MCF 10A (cell line): ENCODE measurements at regions not wholly inside any gene's neighbourhood (a gene's known extent, or its start where the extent isn't known, plus 50 kb on each side); places are given as distances from the start of the nearest gene placed in this dataset.

Experiments used
- BruUV-seq: library from RNA; stranded (reverse); fragments of 400-500 nt; replicated peaks from 2 replicates; lab custom pipeline; 2021; lab: Mats Ljungman, UMichigan
- CTCF ChIA-PET: fragments of 300-600 bp; sonication (Branson Sonifier 250); formaldehyde crosslinking; extraction: SDS; loops from one replicate; lab custom pipeline; 2021; ENCODE audit warnings: antibody characterized with exemption, inconsistent platforms; lab: Yijun Ruan, JAX
- POLR2A ChIA-PET: fragments of 300-600, 350-650 bp; sonication (Branson Sonifier 250); formaldehyde crosslinking; extraction: SDS; loops from one replicate; lab custom pipeline; 2020; ENCODE audit warnings: antibody characterized with exemption, inconsistent platforms; lab: Yijun Ruan, JAX
- DNase-seq: peaks from one replicate; pipeline ENCODE4 v3.0.0-alpha.2; 2018; ENCODE audit not compliant: unreplicated experiment
- H3K27ac Mint-ChIP-seq: one replicate; pipeline ENCODE4 v1.8.0; 2022; ENCODE audit warnings: mild to moderate bottlenecking, low read depth, mixed read lengths; ENCODE audit not compliant: unreplicated experiment
- H3K27me3 Mint-ChIP-seq: one replicate; pipeline ENCODE4 v1.8.0; 2022; ENCODE audit warnings: mixed read lengths; ENCODE audit not compliant: insufficient read depth, unreplicated experiment
- H3K36me3 Mint-ChIP-seq: one replicate; pipeline ENCODE4 v1.8.0; 2022; ENCODE audit warnings: mild to moderate bottlenecking, moderate library complexity, mixed read lengths; ENCODE audit not compliant: insufficient read depth, unreplicated experiment
- H3K4me1 Mint-ChIP-seq: one replicate; pipeline ENCODE4 v1.8.0; 2022; ENCODE audit warnings: mixed read lengths; ENCODE audit not compliant: insufficient read depth, unreplicated experiment
- H3K4me3 Mint-ChIP-seq: one replicate; pipeline ENCODE4 v1.8.0; 2022; ENCODE audit warnings: mild to moderate bottlenecking, moderate library complexity, mixed read lengths; ENCODE audit not compliant: unreplicated experiment
- H3K9me3 Mint-ChIP-seq: one replicate; pipeline ENCODE4 v1.8.0; 2022; ENCODE audit warnings: mixed read lengths; ENCODE audit not compliant: unreplicated experiment
- intact Hi-C: fragments of 100-400 bp; cut with micrococcal nuclease; formaldehyde crosslinking; loops from 2 replicates; pipeline ENCODE4 v1.14.1; 2022
- TF ChIP-seq, protein P1 (sequence below): fragments of 200-600 bp; IDR thresholded peaks from one replicate; pipeline ENCODE4 v1.8.0; 2022; ENCODE audit warnings: antibody characterized with exemption, mild to moderate bottlenecking; ENCODE audit not compliant: unreplicated experiment

DNA sequence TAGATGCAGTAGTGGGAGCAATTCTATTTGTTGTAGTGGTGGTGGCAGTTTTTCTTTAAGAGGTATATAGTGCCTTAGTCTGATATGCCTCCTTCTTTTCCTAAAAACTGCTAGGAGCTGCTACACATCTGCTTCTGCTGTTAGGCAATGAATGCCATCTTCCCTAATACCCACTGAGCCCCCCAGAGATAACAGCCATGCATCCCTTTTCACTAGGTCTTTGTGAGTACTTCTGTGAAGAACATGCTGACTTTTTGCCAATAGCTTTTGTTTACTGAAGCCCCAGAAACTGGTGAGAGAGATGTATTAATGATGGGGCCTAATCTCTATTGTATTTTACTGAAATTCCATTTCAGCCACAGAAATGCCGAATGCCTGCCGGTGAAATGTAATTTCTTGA, 92.6 kb upstream of the CHL1 start:
- TF ChIP-seq, protein P1, sequence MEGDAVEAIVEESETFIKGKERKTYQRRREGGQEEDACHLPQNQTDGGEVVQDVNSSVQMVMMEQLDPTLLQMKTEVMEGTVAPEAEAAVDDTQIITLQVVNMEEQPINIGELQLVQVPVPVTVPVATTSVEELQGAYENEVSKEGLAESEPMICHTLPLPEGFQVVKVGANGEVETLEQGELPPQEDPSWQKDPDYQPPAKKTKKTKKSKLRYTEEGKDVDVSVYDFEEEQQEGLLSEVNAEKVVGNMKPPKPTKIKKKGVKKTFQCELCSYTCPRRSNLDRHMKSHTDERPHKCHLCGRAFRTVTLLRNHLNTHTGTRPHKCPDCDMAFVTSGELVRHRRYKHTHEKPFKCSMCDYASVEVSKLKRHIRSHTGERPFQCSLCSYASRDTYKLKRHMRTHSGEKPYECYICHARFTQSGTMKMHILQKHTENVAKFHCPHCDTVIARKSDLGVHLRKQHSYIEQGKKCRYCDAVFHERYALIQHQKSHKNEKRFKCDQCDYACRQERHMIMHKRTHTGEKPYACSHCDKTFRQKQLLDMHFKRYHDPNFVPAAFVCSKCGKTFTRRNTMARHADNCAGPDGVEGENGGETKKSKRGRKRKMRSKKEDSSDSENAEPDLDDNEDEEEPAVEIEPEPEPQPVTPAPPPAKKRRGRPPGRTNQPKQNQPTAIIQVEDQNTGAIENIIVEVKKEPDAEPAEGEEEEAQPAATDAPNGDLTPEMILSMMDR = no peak
- ChIA-PET POLR2A (no interaction called here), CTCF (no interaction called here)
- Mint-ChIP-seq H3K4me3 (no peak overlapping the region), H3K27me3 (no peaks in the 10 kb centered on the region), H3K9me3 (no peaks in the 10 kb centered on the region), H3K27ac (no peak overlapping the region), H3K4me1 (no peaks in the 10 kb centered on the region), H3K36me3 (no peaks in the 10 kb centered on the region)
- no TSS peak for BruUV-seq
- intact Hi-C loops = no loop called here
- DNase-seq = no peak

DNA sequence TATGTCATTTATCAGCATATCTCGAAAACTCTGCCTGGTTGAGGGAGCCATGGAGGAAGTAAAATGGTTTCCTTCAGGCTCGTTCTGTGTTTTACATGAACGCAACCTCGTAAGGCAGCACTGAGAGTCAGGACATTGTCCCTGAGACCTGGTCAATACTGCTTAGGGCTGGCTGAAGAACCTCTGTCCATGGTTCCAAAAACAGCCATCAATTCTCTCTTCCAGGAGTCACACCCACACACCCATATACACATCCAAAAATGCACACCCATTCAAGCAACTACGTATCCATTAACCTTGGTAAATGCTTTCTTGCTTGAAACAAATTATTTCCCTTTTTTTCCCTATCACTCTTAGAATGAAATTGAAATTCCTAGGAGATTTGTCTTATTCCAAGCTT, 91.0 kb upstream of the CHL1 start:
- POLR2A ChIA-PET = no interaction called here
- CTCF ChIA-PET = no interaction called here
- H3K4me3 Mint-ChIP-seq = no peak overlapping the region
- no peaks in the 10 kb centered on the region for H3K36me3 Mint-ChIP-seq
- no peak for DNase-seq
- no peaks in the 10 kb centered on the region for H3K27me3 Mint-ChIP-seq
- H3K27ac Mint-ChIP-seq = no peak overlapping the region
- no peaks in the 10 kb centered on the region for H3K4me1 Mint-ChIP-seq
- H3K9me3 Mint-ChIP-seq = no peaks in the 10 kb centered on the region
- BruUV-seq = no TSS peak
- TF ChIP-seq, protein P1 = no peak
- intact Hi-C loops = no loop called here

DNA sequence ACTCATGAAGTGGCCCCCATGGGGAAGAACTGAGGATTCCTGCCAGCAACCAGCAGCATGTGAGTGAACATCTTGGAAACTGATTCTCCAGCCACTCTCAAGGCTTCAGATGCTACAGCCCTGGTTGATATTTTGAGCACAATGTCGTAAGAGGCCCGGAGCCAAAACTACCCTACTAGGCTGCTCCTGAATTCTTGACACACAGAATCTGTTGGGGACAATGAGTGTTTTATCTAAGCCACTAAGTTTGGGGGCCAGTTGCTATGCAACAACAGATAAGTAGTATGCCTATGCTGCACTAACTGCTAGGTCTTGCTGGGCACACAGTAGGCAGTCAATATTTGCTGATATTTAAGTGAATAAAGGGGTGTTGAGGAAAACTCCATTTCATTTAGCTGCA, 89.9 kb upstream of the CHL1 start:
- Mint-ChIP-seq H3K4me3 (no peak overlapping the region), H3K36me3 (no peaks in the 10 kb centered on the region), H3K4me1 (no peaks in the 10 kb centered on the region), H3K27me3 (no peaks in the 10 kb centered on the region), H3K9me3 (no peaks in the 10 kb centered on the region), H3K27ac (no peak overlapping the region)
- TF ChIP-seq, protein P1 = no peak
- BruUV-seq = no TSS peak
- ChIA-PET CTCF (no interaction called here), POLR2A (no interaction called here)
- intact Hi-C loops = no loop called here
- DNase-seq = no peak

DNA sequence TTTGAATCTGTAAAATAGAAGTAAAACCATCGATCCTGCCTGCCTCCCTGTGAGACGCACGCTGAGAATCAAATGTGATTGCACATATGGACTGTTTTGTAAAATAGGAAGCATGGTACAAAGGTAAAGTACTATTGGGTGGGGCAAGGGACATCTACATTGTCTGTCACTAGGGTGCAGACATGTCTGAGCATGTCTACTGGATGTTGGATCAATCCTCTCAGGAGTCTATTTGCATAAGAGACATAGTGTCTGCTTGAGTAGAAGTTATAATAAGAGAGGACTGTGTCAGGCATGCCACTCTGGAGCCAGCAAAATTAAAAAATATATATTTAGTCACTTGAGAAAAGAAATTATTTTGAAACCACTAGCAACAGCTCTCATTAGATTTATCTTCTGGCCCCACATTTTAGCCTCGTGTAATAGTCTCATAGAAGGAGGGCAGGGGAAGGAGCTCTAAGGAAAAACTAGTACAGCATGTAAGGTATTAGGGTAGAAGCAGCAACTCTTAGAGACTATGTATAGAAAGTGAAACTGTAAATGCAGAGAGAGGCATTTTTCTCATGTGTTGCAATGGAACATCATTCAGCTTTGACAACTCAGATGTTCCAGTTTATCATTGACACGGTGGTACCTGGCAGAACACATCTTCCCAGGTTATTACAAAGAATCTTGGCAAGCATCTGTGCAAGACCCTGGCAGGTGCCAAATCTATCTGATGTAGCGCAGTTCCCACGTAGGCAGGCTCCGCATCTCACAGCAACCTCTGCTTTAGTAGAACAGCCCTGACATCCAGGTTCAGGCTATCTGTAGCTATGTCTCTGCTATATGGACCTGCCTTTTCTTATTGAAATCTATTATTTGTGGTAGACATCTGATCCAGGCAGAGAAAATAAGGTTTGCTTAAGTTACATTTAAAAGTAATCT, 85.2 kb upstream of the CHL1 start:
- peak overlapping the region; percentile 71 for H3K27ac Mint-ChIP-seq
- no TSS peak for BruUV-seq
- intact Hi-C loops = no loop called here

More for the DNA sequence above, 85.2 kb upstream of the CHL1 start:
- Mint-ChIP-seq H3K4me3 (no peak overlapping the region), H3K9me3 (no peaks in the 10 kb centered on the region), H3K4me1 (no peaks in the 10 kb centered on the region), H3K36me3 (no peaks in the 10 kb centered on the region), H3K27me3 (no peaks in the 10 kb centered on the region)
- ChIA-PET POLR2A (interaction anchor here (0.8 kb wide), 1 partner anchor 48 kb away, joined by 3 read pairs; no protein-coding TSS in a partner anchor), CTCF (interaction anchor here (0.7 to 1.2 kb wide), 2 partner anchors 54 to 243 kb away, joined by 3 to 4 read pairs; no protein-coding TSS in a partner anchor)
- TF ChIP-seq, protein P1 = no peak
- peak; percentile 1 for DNase-seq
